ENCODE measurements at regions not wholly inside any gene's neighbourhood (a gene's known extent, or its start where the extent isn't known, plus 50 kb on each side); places are given as distances from the start of the nearest gene placed in this dataset.

- Histone ChIP-seq H3K23me2 (ENCODE audit: low read depth, low read length) (no peaks in the 10 kb centered on the region), H4K91ac (replicated peaks; ENCODE audit: insufficient read length, low read length) (no peak overlapping the region), H2AK5ac (ENCODE audit: low read depth, low read length) (no peak overlapping the region), H4K5ac (ENCODE audit: insufficient read length, low read depth, low read length) (no peak overlapping the region), H3K23ac (ENCODE audit: insufficient read length) (no peak overlapping the region), H3K56ac (replicated peaks; ENCODE audit: insufficient read length, low read depth, low read length) (no peak overlapping the region), H3K9me3 (ENCODE audit: insufficient read depth in 2 of 2, low read depth in 1 of 2, low read length in 1 of 2) (peaks cover 14 to 15% of the 10 kb centered on the region in 2 experiments; a peak in 3 of 4 replicates), H3K18ac (ENCODE audit: extremely low read depth, low read length) (no peak overlapping the region), H3K27ac (ENCODE audit: low read depth, low read length) (no peak overlapping the region), H3K27me3 (replicated peaks in 1 of 4; ENCODE audit: control insufficient read depth in 3 of 4, extremely low read depth in 1 of 4, insufficient read depth in 3 of 4, low read length in 3 of 4) (no peaks in the 10 kb centered on the region), H3K4me2 (ENCODE audit: insufficient read depth in 1 of 2, low read depth in 2 of 2, low read length in 2 of 2) (no peak overlapping the region), H3K36me3 (ENCODE audit: control insufficient read depth in 2 of 4, insufficient read depth in 4 of 4, low read length in 3 of 4) (no peaks in the 10 kb centered on the region), H2BK120ac (replicated peaks; ENCODE audit: low read depth, low read length) (no peak overlapping the region), H2BK15ac (ENCODE audit: low read length) (no peak overlapping the region), H4K20me1 (replicated peaks in 1 of 2; ENCODE audit: control insufficient read depth in 1 of 2, insufficient read depth in 2 of 2, low read length in 2 of 2) (no peaks in the 10 kb centered on the region), H2BK5ac (ENCODE audit: low read depth, low read length) (no peak overlapping the region), H3K4me1 (replicated peaks in 1 of 4; ENCODE audit: control insufficient read depth in 3 of 4, insufficient read depth in 4 of 4, low read length in 3 of 4) (no peaks in the 10 kb centered on the region), H4K8ac (ENCODE audit: extremely low read depth, insufficient read depth, low read length) (no peak overlapping the region), H3K14ac (ENCODE audit: insufficient read length) (no peak overlapping the region), H3K9ac (replicated peaks in 1 of 4; ENCODE audit: extremely low read depth in 1 of 4, low read depth in 3 of 4, low read length in 3 of 4) (no peak overlapping the region), H2BK12ac (ENCODE audit: low read depth, low read length) (no peak overlapping the region), H2AFZ (ENCODE audit: low read length) (peak overlapping the region; percentile 83; the same call in 1 of the 2 replicates), H3K79me2 (ENCODE audit: control insufficient read depth in 1 of 2, insufficient read depth in 2 of 2, low read length in 2 of 2) (no peaks in the 10 kb centered on the region), H3K4ac (replicated peaks; ENCODE audit: insufficient read length, low read depth, low read length) (no peak overlapping the region), H2BK20ac (ENCODE audit: low read length) (no peak overlapping the region), H3K4me3 (ENCODE audit: extremely low read depth in 1 of 4, insufficient read depth in 2 of 4, low read depth in 3 of 4, low read length in 4 of 4) (no peak overlapping the region), H3K79me1 (ENCODE audit: low read depth, low read length) (no peaks in the 10 kb centered on the region)
- 87% methylated on average over 2 of the region's 3 CpGs; no CpG with 5 or more reads in 1 of the 2 experiments for WGBS, 2 experiments (ENCODE audit: extremely low coverage in 1 of 2, insufficient coverage in 1 of 2, insufficient read length in 1 of 2, insufficient replicate concordance in 2 of 2, low coverage in 1 of 2, low lambda C conversion rate in 2 of 2, missing lambda C conversion rate in 1 of 2)
- DNase-seq (ENCODE audit: low read depth in 1 of 2, low spot score in 2 of 2): no peak
- ChIA-PET POLR2A (ENCODE audit: partially characterized antibody) (no interaction called here), CTCF (ENCODE audit: partially characterized antibody) (interaction anchor here (0.7 to 1.6 kb wide), 9 partner anchors 11 to 366 kb away, joined by 3 to 7 read pairs (median 3); no protein-coding TSS in a partner anchor)
- FAIRE-seq: no peak
- no peak for TF ChIP-seq EGR1 (IDR thresholded peaks at IDR 0.05; ENCODE audit: borderline replicate concordance, low read depth, low read length)
- no peak for TF ChIP-seq JUND (IDR thresholded peaks at IDR 0.05; ENCODE audit: low read length)
- no peak for TF ChIP-seq RFX5 (IDR thresholded peaks at IDR 0.05; ENCODE audit: borderline replicate concordance, low read depth, low read length)
- TF ChIP-seq SP1 (IDR thresholded peaks at IDR 0.05; ENCODE audit: low read depth, low read length): no peak
- no peak for TF ChIP-seq TBP (IDR thresholded peaks at IDR 0.05; ENCODE audit: low read depth, low read length)
- no peak for TF ChIP-seq FOSL1 (IDR thresholded peaks at IDR 0.05; ENCODE audit: insufficient read depth, low read depth, low read length)
- no peak for TF ChIP-seq KDM1A (IDR thresholded peaks at IDR 0.05; ENCODE audit: borderline replicate concordance, low read length)
- TF ChIP-seq CREB1 (IDR thresholded peaks at IDR 0.05): no peak
- no peak for TF ChIP-seq SRF (IDR thresholded peaks at IDR 0.05; ENCODE audit: low read depth, low read length)
- TF ChIP-seq SIRT6 (IDR thresholded peaks at IDR 0.05; ENCODE audit: low read length): no peak
- TF ChIP-seq TCF12 (IDR thresholded peaks at IDR 0.05; ENCODE audit: low read depth, low read length): no peak
- TF ChIP-seq RNF2 (IDR thresholded peaks at IDR 0.05; ENCODE audit: borderline replicate concordance, low read depth, low read length, missing control alignments, poor library complexity, severe bottlenecking): no peak
- TF ChIP-seq KDM5A (IDR thresholded peaks at IDR 0.05; ENCODE audit: low read length): no peak
- no peak for TF ChIP-seq GABPA (IDR thresholded peaks at IDR 0.05; ENCODE audit: borderline replicate concordance, insufficient read depth, low read length)
- TF ChIP-seq RBBP5 (IDR thresholded peaks at IDR 0.05; ENCODE audit: borderline replicate concordance, low read depth, low read length): no peak
- TF ChIP-seq RXRA (IDR thresholded peaks at IDR 0.05; ENCODE audit: insufficient read depth, low read depth, low read length): no peak
Observed at GRCh38 chr3:22704166-22704565, 499.0 kb upstream of the UBE2E2 start.

Data from H1 (cell line).